SJSA1 (cell line): ENCODE measurements at regions not wholly inside any gene's neighbourhood (a gene's known extent, or its start where the extent isn't known, plus 50 kb on each side); places are given as distances from the start of the nearest gene placed in this dataset.
"Not testable (repeated sequence)": the region's sequence is repeated elsewhere in the genome, so short reads cannot be mapped to it uniquely, and the experiment has no call there.

ENCODE experiments used
- DNase-seq, 2 experiments: peaks; one replicate each; pipeline ENCODE4 v3.0.0-alpha.2; 2015 to 2020; ENCODE audit warnings: low spot score in 2 of 2, low read depth in 1 of 2
- H3K27ac ChIP-seq: fragments of 250-450 bp; sonication (Bioruptor Pico); 2 replicates; pipeline ENCODE4 v1.5.1; 2020; ENCODE audit warnings: mild to moderate bottlenecking, moderate library complexity
- H3K27me3 ChIP-seq: fragments of 250-450 bp; sonication (Bioruptor Pico); replicated peaks from 2 replicates; pipeline ENCODE4 v1.5.1; 2020; ENCODE audit warnings: mild to moderate bottlenecking, moderate library complexity
- H3K36me3 ChIP-seq: fragments of 250-450 bp; sonication (Bioruptor Pico); 2 replicates; pipeline ENCODE4 v1.5.1; 2020; ENCODE audit warnings: mild to moderate bottlenecking
- H3K4me1 ChIP-seq: fragments of 250-450 bp; sonication (Bioruptor Pico); replicated peaks from 2 replicates; pipeline ENCODE4 v1.6.1; 2021; ENCODE audit warnings: mild to moderate bottlenecking
- H3K4me3 ChIP-seq: fragments of 250-450 bp; sonication (Bioruptor Pico); 2 replicates; pipeline ENCODE4 v1.5.1; 2020; ENCODE audit warnings: mild to moderate bottlenecking
- H3K9me3 ChIP-seq: fragments of 250-450 bp; sonication (Bioruptor Pico); replicated peaks from 2 replicates; pipeline ENCODE4 v1.5.1; 2020; ENCODE audit warnings: mild to moderate bottlenecking

GRCh38 chrX:42290608-42291007 is 367.3 kb upstream of the CASK start:
- H3K36me3 ChIP-seq = no peaks in the 10 kb centered on the region
- no peaks in the 10 kb centered on the region for H3K9me3 ChIP-seq
- H3K4me3 ChIP-seq = no peak overlapping the region
- no peak for DNase-seq
- H3K27ac ChIP-seq = no peak overlapping the region
- no peaks in the 10 kb centered on the region for H3K27me3 ChIP-seq
- no peaks in the 10 kb centered on the region for H3K4me1 ChIP-seq

GRCh38 chrX:42289492-42290385 is 366.4 kb upstream of the CASK start:
- Histone ChIP-seq H3K4me3 (no peak overlapping the region), H3K4me1 (no peaks in the 10 kb centered on the region), H3K36me3 (no peaks in the 10 kb centered on the region), H3K9me3 (no peaks in the 10 kb centered on the region), H3K27me3 (no peaks in the 10 kb centered on the region), H3K27ac (no peak overlapping the region)
- no peak for DNase-seq

GRCh38 chrX:42285681-42286080 is 362.3 kb upstream of the CASK start:
- H3K36me3 ChIP-seq, H3K9me3 ChIP-seq, DNase-seq, H3K4me3 ChIP-seq, H3K27me3 ChIP-seq, H3K27ac ChIP-seq, H3K4me1 ChIP-seq: not testable (repeated sequence)

GRCh38 chrX:42276982-42277690 is 353.8 kb upstream of the CASK start:
- no peak for DNase-seq
- no peak overlapping the region for H3K4me3 ChIP-seq
- H3K4me1 ChIP-seq = no peaks in the 10 kb centered on the region
- H3K27me3 ChIP-seq = no peaks in the 10 kb centered on the region
- H3K36me3 ChIP-seq = no peaks in the 10 kb centered on the region
- H3K9me3 ChIP-seq = no peaks in the 10 kb centered on the region
- H3K27ac ChIP-seq = no peak overlapping the region

GRCh38 chrX:42274151-42274550 is 350.8 kb upstream of the CASK start:
- H3K4me1 ChIP-seq = no peaks in the 10 kb centered on the region
- H3K9me3 ChIP-seq = no peaks in the 10 kb centered on the region
- no peaks in the 10 kb centered on the region for H3K27me3 ChIP-seq
- H3K4me3 ChIP-seq = no peak overlapping the region
- H3K36me3 ChIP-seq = no peaks in the 10 kb centered on the region
- DNase-seq = no peak
- no peak overlapping the region for H3K27ac ChIP-seq

GRCh38 chrX:42273387-42273786 is 350.0 kb upstream of the CASK start:
- H3K4me1 ChIP-seq = no peaks in the 10 kb centered on the region
- no peaks in the 10 kb centered on the region for H3K27me3 ChIP-seq
- H3K27ac ChIP-seq = no peak overlapping the region

GRCh38 chrX:42269186-42269585 is 345.8 kb upstream of the CASK start:
- Histone ChIP-seq H3K4me3 (no peak overlapping the region), H3K36me3 (no peaks in the 10 kb centered on the region), H3K4me1 (no peaks in the 10 kb centered on the region), H3K27me3 (no peaks in the 10 kb centered on the region), H3K9me3 (no peaks in the 10 kb centered on the region), H3K27ac (no peak overlapping the region)
- no peak for DNase-seq

More at GRCh38 chrX:42273387-42273786, 350.0 kb upstream of the CASK start:
- Histone ChIP-seq H3K36me3 (no peaks in the 10 kb centered on the region), H3K4me3 (no peak overlapping the region), H3K9me3 (no peaks in the 10 kb centered on the region)
- no peak for DNase-seq

GRCh38 chrX:42260854-42261253 is 337.5 kb upstream of the CASK start:
- Histone ChIP-seq H3K27ac (no peak overlapping the region), H3K9me3 (no peaks in the 10 kb centered on the region), H3K4me3 (no peak overlapping the region), H3K36me3 (no peaks in the 10 kb centered on the region), H3K4me1 (no peaks in the 10 kb centered on the region), H3K27me3 (no peaks in the 10 kb centered on the region)
- DNase-seq = no peak

- DNase-seq = no peak
- Histone ChIP-seq H3K27me3 (no peaks in the 10 kb centered on the region), H3K27ac (no peak overlapping the region), H3K4me1 (no peaks in the 10 kb centered on the region), H3K4me3 (no peak overlapping the region), H3K9me3 (no peaks in the 10 kb centered on the region), H3K36me3 (no peaks in the 10 kb centered on the region)
These were observed 324.9 kb upstream of the CASK start for GRCh38 chrX:42248226-42248625.

GRCh38 chrX:42247241-42247640 is 323.9 kb upstream of the CASK start:
- no peaks in the 10 kb centered on the region for H3K9me3 ChIP-seq
- H3K27ac ChIP-seq = no peak overlapping the region
- no peak overlapping the region for H3K4me3 ChIP-seq
- H3K36me3 ChIP-seq = no peaks in the 10 kb centered on the region
- H3K4me1 ChIP-seq = no peaks in the 10 kb centered on the region
- H3K27me3 ChIP-seq = no peaks in the 10 kb centered on the region
- no peak for DNase-seq

GRCh38 chrX:42246814-42247213 is 323.5 kb upstream of the CASK start:
- no peak overlapping the region for H3K4me3 ChIP-seq
- no peaks in the 10 kb centered on the region for H3K27me3 ChIP-seq
- H3K9me3 ChIP-seq = no peaks in the 10 kb centered on the region
- no peaks in the 10 kb centered on the region for H3K36me3 ChIP-seq
- no peak overlapping the region for H3K27ac ChIP-seq
- no peak for DNase-seq
- H3K4me1 ChIP-seq = no peaks in the 10 kb centered on the region

- H3K27me3 ChIP-seq = no peaks in the 10 kb centered on the region
- H3K4me3 ChIP-seq = no peak overlapping the region
- H3K4me1 ChIP-seq = no peaks in the 10 kb centered on the region
- H3K27ac ChIP-seq = no peak overlapping the region
- no peak for DNase-seq
- no peaks in the 10 kb centered on the region for H3K9me3 ChIP-seq
- H3K36me3 ChIP-seq = no peaks in the 10 kb centered on the region
These were observed 318.6 kb upstream of the CASK start for GRCh38 chrX:42242004-42242403.

GRCh38 chrX:42241421-42241820 is 318.1 kb upstream of the CASK start:
- H3K27ac ChIP-seq = no peak overlapping the region
- H3K4me1 ChIP-seq = no peaks in the 10 kb centered on the region
- DNase-seq = no peak
- no peaks in the 10 kb centered on the region for H3K27me3 ChIP-seq
- H3K9me3 ChIP-seq = no peaks in the 10 kb centered on the region
- no peaks in the 10 kb centered on the region for H3K36me3 ChIP-seq
- H3K4me3 ChIP-seq = no peak overlapping the region

- Histone ChIP-seq H3K4me3 (no peak overlapping the region), H3K27me3 (no peaks in the 10 kb centered on the region), H3K27ac (no peak overlapping the region), H3K4me1 (no peaks in the 10 kb centered on the region), H3K36me3 (no peaks in the 10 kb centered on the region), H3K9me3 (no peaks in the 10 kb centered on the region)
- no peak for DNase-seq
These were observed 314.6 kb upstream of the CASK start for GRCh38 chrX:42237956-42238355.
